ENCODE measurements at regions not wholly inside any gene's neighbourhood (a gene's known extent, or its start where the extent isn't known, plus 50 kb on each side); places are given as distances from the start of the nearest gene placed in this dataset.
"Not testable (repeated sequence)": the region's sequence is repeated elsewhere in the genome, so short reads cannot be mapped to it uniquely, and the experiment has no call there.

DNA sequence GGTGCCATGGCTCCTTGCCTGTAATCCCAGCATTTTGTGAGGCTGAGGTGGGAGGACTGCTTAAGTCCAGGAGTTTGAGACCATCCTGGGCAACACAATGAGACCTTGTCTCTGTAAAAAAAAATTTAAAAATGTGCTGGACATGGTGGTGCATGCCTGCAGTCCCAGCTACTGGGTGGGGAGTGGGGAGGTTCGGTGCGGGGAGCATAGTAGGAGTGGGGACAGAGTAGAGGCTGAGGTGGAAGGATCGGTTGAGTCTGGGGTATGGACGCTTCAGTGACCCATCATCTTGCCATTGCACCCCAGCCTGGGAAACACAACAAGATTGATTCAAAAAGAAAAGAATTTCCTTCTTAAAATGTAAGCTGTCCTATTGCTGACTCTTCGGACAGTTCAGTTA is 1490.0 kb upstream of the GBE1 start:
- DNase-seq (ENCODE audit: low read depth in 2 of 2) = no peak

DNA sequence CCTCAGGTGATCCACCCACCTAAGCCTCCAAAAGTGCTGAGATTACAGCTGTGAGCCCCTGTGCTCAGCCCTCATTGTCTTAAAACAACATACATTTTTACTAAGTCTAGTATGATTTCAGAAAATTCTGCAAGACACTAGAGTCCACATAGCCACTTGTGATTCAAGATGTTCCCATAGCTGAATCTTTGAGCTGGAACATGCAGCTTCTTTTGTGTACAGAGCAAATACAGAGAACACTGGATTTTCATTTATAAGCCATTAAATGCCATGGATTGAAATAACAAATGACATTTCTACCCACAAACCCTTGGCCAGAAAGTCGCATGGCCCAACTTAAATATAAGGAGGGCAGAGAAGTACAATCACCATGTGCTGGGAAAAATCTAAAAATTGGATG is 1489.2 kb upstream of the GBE1 start:
- DNase-seq (ENCODE audit: low read depth in 2 of 2) = no peak

GRCh38 chr3:83248454-83248853 is 1487.0 kb upstream of the GBE1 start:
- no peak for DNase-seq (ENCODE audit: low read depth in 2 of 2)

GRCh38 chr3:83235180-83235814 is 1473.9 kb upstream of the GBE1 start:
- DNase-seq (ENCODE audit: low read depth in 2 of 2) = no peak

DNA sequence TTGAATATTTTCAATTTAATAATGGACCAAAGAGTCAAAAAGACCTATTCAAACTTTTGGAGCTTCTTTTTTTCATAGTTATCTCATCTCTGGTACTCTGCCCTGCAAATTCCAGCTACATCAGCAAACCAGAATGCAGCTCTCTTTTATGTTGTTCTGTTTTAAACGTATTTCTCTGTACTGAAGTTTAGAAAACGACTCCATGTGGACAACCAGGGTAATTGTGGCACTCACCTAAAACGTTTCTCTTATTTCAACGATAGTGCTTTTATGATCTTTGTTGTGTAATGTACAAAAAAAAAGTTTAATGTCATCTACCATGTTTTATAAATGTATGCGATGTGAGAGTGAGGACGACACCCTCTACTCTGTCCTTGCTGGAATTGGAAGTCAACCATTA is 1472.3 kb upstream of the GBE1 start:
- no peak for DNase-seq (ENCODE audit: low read depth in 2 of 2)

GRCh38 chr3:83230841-83231240 is 1469.4 kb upstream of the GBE1 start:
- DNase-seq (ENCODE audit: low read depth in 2 of 2) = no peak

- DNase-seq (ENCODE audit: low read depth in 2 of 2) = no peak
Observed at GRCh38 chr3:83230376-83230775, 1468.9 kb upstream of the GBE1 start.

- DNase-seq (ENCODE audit: low read depth in 2 of 2) = no peak
Observed at GRCh38 chr3:83226751-83227150, 1465.3 kb upstream of the GBE1 start.

GRCh38 chr3:83224101-83224868 is 1462.8 kb upstream of the GBE1 start:
- no peak for DNase-seq (ENCODE audit: low read depth in 2 of 2)

- DNase-seq (ENCODE audit: low read depth in 2 of 2) = no peak
Observed at GRCh38 chr3:83218383-83219200, 1457.1 kb upstream of the GBE1 start.

DNA sequence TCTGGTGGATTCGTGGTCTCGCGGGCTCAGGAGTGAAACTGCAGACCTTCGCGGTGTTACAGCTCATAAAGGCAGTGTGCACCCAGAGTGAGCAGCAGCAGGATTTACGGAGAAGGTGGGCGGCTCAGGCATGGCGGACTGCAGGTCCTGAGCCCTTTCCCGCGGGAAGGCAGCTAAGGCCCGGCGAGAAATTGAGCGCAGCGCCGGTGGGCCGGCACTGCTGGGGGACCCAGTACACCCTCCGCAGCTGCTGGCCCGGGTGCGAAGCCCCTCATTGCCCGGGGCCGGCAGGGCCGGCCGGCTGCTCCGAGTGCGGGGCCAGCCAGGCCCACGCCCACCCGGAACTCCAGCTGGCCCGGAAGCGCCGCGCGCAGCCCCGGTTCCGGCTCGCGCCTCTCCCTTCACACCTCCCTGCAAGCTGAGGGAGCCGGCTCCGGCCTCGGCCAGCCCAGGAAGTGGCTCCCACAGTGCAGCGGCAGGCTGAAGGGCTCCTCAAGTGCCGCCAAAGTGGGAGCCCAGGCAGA is 1456.2 kb upstream of the GBE1 start:
- DNase-seq (ENCODE audit: low read depth in 2 of 2) = not testable (repeated sequence)

- no peak for DNase-seq (ENCODE audit: low read depth in 2 of 2)
Observed at GRCh38 chr3:83216919-83217594, 1455.6 kb upstream of the GBE1 start.

DNA sequence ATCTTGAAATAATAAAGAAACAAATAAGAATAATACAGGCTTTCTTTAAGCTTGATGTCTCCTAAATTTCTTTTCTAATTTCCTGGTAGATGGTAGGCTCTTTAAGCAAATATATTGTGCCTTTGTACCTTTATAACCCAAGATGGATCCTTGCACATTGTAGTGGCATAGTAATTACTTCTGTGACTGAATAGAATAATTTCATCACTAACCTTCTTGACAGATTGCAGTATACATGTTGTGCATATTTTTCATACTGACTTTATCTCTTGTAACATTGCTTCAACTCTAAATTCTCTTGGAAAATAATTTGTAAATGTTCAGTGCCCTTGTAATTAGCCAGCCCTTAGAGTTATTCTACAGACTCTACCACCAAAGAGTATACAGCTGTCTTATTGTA is 1433.8 kb upstream of the GBE1 start:
- no peak for DNase-seq (ENCODE audit: low read depth in 2 of 2)

DNA sequence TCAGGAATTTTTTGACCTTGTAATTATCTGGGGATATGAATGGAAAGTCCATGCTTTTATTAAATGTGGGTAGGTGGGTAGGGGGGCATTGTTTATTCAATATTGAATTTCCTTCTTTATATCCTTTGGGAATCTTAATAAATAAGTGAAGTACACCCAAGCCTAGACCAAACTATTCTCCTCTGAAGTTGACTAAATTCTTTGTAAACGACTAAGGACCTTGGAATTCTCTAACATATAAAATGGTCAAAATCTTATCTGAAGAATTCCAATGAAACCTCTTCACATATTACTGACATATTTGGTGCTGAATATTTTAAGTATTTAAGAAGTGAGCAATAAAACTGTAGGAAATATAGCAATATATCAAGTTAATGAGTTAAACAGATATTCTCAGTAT is 1432.1 kb upstream of the GBE1 start:
- no peak for DNase-seq (ENCODE audit: low read depth in 2 of 2)

DNA sequence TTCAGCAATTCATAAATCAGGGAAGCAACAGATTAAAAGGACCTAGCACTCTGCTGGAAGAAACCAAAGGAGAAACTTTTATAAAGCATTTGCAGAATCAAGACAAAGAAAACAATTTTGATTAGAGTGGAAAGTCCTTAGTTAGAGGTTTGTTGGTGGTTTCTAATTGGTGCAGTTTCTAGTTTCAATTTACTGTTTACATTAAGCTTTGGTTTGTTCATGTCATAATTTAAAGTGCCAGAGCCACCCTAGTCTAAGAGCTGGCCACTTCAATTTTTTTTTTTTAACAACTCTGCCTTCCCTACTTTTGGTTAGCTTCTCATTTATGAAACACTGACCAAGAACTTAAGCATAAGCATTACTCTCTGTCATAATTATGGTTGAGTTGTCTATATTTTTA is 1428.2 kb upstream of the GBE1 start:
- no peak for DNase-seq (ENCODE audit: low read depth in 2 of 2)

DNA sequence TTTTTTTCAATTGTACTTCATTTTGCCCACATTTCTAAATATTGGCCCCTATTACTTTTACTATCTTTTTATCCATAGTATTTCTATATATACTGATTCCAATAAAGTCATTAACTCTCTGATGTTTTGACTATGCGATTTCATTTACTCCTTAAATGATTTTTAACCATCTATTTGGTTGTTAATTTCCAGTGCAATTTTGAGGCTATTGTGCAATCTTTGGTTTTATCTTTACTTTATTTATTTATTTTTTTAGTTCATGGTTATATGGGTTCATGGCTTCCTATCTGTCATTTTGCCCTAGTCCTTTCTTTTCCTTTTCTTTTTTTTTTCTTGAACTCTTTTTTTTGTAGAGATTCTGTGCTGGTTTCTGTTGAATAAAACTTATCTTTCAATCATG is 1408.0 kb upstream of the GBE1 start:
- DNase-seq (ENCODE audit: low read depth in 2 of 2) = no peak

DNA sequence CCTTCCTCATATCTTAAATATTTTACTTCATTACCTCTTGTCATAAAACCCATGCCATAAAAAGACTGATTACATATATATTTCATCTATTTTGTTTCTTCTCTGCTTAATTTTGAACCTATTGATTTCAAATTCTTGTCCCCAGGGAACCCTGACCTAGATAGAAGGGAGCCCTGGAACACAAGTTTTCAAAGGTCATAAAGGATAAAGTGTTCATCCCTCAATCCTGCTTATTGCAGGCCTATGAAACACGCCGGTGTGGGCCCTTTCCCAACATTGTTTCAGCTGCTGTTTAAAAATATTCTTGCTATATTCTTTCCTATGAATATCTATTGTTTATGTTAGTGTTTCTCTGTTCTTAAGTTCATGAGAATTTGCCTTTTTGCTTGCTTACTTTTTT is 1389.5 kb upstream of the GBE1 start:
- no peak for DNase-seq (ENCODE audit: low read depth in 2 of 2)

GRCh38 chr3:83140983-83141382 is 1379.5 kb upstream of the GBE1 start:
- DNase-seq (ENCODE audit: low read depth in 2 of 2) = no peak

GRCh38 chr3:83131236-83131635 is 1369.8 kb upstream of the GBE1 start:
- no peak for DNase-seq (ENCODE audit: low read depth in 2 of 2)

DNA sequence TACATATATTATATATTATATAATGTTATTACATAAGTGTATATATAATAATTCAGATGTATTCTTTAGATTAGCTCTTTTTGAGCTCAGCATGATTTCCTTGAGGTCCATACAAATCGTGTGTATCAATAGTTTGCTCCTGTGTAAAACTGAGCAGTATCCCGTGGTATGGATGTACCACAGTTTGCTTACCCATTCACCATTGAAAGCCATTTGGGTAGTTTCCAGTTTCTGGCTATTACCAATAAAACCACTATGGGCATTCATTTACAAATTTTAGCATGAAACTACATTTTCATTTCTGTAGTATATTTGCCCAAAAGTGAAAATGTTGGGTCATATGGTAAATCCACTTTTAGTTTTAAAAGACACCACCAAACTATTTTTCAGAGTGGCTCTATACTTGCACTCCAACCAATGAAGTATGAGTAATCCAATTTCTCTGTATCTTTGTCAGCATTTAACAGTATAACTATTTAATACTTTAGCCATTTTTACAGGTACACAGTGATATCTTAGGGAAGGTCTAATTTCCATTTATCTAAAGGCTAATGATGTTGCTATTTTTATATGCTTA is 1361.4 kb upstream of the GBE1 start:
- DNase-seq (ENCODE audit: low read depth in 2 of 2) = no peak

GRCh38 chr3:83093222-83093572 is 1331.8 kb upstream of the GBE1 start:
- no peak for DNase-seq (ENCODE audit: low read depth in 2 of 2)

Measured in stimulated activated CD8-positive, alpha-beta memory T cell treated with anti-CD3 and anti-CD28 coated beads, Interleukin-2, amount 100 ng/mL, for 48 hours (primary cell).